ENCODE measurements at regions not wholly inside any gene's neighbourhood (a gene's known extent, or its start where the extent isn't known, plus 50 kb on each side); places are given as distances from the start of the nearest gene placed in this dataset.

DNA sequence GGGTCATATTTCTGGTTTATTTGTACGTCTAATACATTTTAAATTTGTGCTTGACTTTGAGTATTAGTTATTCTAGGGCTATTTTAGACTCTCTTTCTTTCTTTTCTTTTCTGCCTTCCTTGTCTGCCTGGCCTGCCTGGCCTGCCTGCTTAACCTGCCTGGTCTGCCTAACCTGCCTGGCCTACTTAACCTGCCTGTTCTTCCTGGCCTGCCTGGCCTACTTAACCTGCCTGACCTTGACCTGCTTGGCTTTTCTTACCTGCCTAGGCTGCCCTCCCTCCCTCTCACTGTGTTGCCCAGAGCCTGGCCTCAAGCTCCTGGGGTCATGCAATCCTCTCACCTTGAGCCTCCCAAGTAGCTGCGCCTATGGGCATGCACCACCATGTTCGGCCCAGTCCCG is 83.7 kb downstream of the PMAIP1 start:
- Histone ChIP-seq H3K36me3 (replicated peaks in 1 of 2; ENCODE audit: control insufficient read depth in 1 of 2, insufficient read depth in 2 of 2, low read length in 1 of 2) (no peaks in the 10 kb centered on the region), H3K27ac (ENCODE audit: low read depth in 2 of 2, low read length in 1 of 2) (no peak overlapping the region), H3K9ac (no peak overlapping the region), H4K20me1 (ENCODE audit: insufficient read depth) (no peaks in the 10 kb centered on the region), H3K9me3 (no peaks in the 10 kb centered on the region), H3K27me3 (ENCODE audit: insufficient read depth) (no peaks in the 10 kb centered on the region), H2AFZ (ENCODE audit: low read depth) (no peak overlapping the region), H3K79me2 (ENCODE audit: insufficient read depth) (no peaks in the 10 kb centered on the region), H3K4me2 (no peak overlapping the region), H3K4me1 (ENCODE audit: control insufficient read depth in 1 of 2, insufficient read depth in 2 of 2, low read depth in 1 of 2, low read length in 1 of 2) (no peaks in the 10 kb centered on the region; a peak in 1 of 4 replicates), H3F3A (replicated peaks; ENCODE audit: insufficient read depth) (no peaks in the 10 kb centered on the region), H3K9me2 (no peaks in the 10 kb centered on the region), H3K4me3 (ENCODE audit: low read depth in 2 of 2, low read length in 1 of 2) (no peak overlapping the region)
- no peak for DNase-seq
- CTCF ChIA-PET = no interaction called here
- TF ChIP-seq, protein P1, sequence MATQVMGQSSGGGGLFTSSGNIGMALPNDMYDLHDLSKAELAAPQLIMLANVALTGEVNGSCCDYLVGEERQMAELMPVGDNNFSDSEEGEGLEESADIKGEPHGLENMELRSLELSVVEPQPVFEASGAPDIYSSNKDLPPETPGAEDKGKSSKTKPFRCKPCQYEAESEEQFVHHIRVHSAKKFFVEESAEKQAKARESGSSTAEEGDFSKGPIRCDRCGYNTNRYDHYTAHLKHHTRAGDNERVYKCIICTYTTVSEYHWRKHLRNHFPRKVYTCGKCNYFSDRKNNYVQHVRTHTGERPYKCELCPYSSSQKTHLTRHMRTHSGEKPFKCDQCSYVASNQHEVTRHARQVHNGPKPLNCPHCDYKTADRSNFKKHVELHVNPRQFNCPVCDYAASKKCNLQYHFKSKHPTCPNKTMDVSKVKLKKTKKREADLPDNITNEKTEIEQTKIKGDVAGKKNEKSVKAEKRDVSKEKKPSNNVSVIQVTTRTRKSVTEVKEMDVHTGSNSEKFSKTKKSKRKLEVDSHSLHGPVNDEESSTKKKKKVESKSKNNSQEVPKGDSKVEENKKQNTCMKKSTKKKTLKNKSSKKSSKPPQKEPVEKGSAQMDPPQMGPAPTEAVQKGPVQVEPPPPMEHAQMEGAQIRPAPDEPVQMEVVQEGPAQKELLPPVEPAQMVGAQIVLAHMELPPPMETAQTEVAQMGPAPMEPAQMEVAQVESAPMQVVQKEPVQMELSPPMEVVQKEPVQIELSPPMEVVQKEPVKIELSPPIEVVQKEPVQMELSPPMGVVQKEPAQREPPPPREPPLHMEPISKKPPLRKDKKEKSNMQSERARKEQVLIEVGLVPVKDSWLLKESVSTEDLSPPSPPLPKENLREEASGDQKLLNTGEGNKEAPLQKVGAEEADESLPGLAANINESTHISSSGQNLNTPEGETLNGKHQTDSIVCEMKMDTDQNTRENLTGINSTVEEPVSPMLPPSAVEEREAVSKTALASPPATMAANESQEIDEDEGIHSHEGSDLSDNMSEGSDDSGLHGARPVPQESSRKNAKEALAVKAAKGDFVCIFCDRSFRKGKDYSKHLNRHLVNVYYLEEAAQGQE (IDR thresholded peaks at IDR 0.05; ENCODE audit: low read depth, low read length) = no peak
- TF ChIP-seq RXRA (IDR thresholded peaks at IDR 0.05; ENCODE audit: borderline replicate concordance, low read depth) (no peak), TCF12 (IDR thresholded peaks at IDR 0.05) (no peak), POLR2AphosphoS5 (IDR thresholded peaks at IDR 0.05; ENCODE audit: low read depth, low read length) (no peak), FOXJ3 (CRISPR knock-in tag; IDR thresholded peaks at IDR 0.05) (no peak), RAD21 (IDR thresholded peaks at IDR 0.05; ENCODE audit: low read length) (no peak), TAF1 (IDR thresholded peaks at IDR 0.05; ENCODE audit: borderline replicate concordance, low read depth, low read length) (no peak), NFIC (IDR thresholded peaks at IDR 0.05; ENCODE audit: borderline replicate concordance) (no peak), FOXM1 (IDR thresholded peaks at IDR 0.05; ENCODE audit: low read depth) (no peak), ELF1 (IDR thresholded peaks at IDR 0.05) (no peak)
- TF ChIP-seq, protein P2, sequence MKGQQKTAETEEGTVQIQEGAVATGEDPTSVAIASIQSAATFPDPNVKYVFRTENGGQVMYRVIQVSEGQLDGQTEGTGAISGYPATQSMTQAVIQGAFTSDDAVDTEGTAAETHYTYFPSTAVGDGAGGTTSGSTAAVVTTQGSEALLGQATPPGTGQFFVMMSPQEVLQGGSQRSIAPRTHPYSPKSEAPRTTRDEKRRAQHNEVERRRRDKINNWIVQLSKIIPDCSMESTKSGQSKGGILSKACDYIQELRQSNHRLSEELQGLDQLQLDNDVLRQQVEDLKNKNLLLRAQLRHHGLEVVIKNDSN (IDR thresholded peaks at IDR 0.05; ENCODE audit: borderline replicate concordance, low read depth) = no peak
- TF ChIP-seq, protein P3, sequence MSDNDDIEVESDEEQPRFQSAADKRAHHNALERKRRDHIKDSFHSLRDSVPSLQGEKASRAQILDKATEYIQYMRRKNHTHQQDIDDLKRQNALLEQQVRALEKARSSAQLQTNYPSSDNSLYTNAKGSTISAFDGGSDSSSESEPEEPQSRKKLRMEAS (IDR thresholded peaks at IDR 0.05; ENCODE audit: low read depth) = no peak
- TF ChIP-seq, protein P4, sequence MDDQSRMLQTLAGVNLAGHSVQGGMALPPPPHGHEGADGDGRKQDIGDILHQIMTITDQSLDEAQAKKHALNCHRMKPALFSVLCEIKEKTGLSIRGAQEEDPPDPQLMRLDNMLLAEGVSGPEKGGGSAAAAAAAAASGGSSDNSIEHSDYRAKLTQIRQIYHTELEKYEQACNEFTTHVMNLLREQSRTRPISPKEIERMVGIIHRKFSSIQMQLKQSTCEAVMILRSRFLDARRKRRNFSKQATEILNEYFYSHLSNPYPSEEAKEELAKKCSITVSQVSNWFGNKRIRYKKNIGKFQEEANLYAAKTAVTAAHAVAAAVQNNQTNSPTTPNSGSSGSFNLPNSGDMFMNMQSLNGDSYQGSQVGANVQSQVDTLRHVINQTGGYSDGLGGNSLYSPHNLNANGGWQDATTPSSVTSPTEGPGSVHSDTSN (IDR thresholded peaks at IDR 0.05) = no peak
- TF ChIP-seq, protein P5, sequence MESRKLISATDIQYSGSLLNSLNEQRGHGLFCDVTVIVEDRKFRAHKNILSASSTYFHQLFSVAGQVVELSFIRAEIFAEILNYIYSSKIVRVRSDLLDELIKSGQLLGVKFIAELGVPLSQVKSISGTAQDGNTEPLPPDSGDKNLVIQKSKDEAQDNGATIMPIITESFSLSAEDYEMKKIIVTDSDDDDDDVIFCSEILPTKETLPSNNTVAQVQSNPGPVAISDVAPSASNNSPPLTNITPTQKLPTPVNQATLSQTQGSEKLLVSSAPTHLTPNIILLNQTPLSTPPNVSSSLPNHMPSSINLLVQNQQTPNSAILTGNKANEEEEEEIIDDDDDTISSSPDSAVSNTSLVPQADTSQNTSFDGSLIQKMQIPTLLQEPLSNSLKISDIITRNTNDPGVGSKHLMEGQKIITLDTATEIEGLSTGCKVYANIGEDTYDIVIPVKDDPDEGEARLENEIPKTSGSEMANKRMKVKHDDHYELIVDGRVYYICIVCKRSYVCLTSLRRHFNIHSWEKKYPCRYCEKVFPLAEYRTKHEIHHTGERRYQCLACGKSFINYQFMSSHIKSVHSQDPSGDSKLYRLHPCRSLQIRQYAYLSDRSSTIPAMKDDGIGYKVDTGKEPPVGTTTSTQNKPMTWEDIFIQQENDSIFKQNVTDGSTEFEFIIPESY (IDR thresholded peaks at IDR 0.05; ENCODE audit: borderline replicate concordance, low read depth) = no peak
- TF ChIP-seq, protein P6, sequence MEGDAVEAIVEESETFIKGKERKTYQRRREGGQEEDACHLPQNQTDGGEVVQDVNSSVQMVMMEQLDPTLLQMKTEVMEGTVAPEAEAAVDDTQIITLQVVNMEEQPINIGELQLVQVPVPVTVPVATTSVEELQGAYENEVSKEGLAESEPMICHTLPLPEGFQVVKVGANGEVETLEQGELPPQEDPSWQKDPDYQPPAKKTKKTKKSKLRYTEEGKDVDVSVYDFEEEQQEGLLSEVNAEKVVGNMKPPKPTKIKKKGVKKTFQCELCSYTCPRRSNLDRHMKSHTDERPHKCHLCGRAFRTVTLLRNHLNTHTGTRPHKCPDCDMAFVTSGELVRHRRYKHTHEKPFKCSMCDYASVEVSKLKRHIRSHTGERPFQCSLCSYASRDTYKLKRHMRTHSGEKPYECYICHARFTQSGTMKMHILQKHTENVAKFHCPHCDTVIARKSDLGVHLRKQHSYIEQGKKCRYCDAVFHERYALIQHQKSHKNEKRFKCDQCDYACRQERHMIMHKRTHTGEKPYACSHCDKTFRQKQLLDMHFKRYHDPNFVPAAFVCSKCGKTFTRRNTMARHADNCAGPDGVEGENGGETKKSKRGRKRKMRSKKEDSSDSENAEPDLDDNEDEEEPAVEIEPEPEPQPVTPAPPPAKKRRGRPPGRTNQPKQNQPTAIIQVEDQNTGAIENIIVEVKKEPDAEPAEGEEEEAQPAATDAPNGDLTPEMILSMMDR (IDR thresholded peaks at IDR 0.05) = no peak
- 88% methylated on average over 4 of the region's 4 CpGs for WGBS (ENCODE audit: low lambda C conversion rate)
- POLR2A ChIA-PET = no interaction called here
